HepG2 (cell line): ENCODE measurements at regions not wholly inside any gene's neighbourhood (a gene's known extent, or its start where the extent isn't known, plus 50 kb on each side); places are given as distances from the start of the nearest gene placed in this dataset.

Source experiments
- AHR ChIP-seq: IDR thresholded peaks from 2 replicates; pipeline ENCODE4 v1.6.1; 2018; ENCODE audit warnings: missing genetic modification reagents, missing compliant biosample characterization
- ARID2 ChIP-seq: sonication (generic); formaldehyde crosslinking; IDR thresholded peaks from 2 replicates; pipeline ENCODE4 v1.8.1; 2022; ENCODE audit warnings: mild to moderate bottlenecking, missing genetic modification reagents, borderline replicate concordance
- ATAD3A ChIP-seq: sonication (generic); formaldehyde crosslinking; IDR thresholded peaks from 2 replicates; pipeline ENCODE4 v1.4.0; 2020; ENCODE audit warnings: missing genetic modification reagents
- ELF1 ChIP-seq: sonication (generic); formaldehyde crosslinking; IDR thresholded peaks from 2 replicates; pipeline ENCODE4 v1.4.0; 2020; ENCODE audit warnings: missing genetic modification reagents
- FLYWCH1 ChIP-seq: sonication (generic); formaldehyde crosslinking; IDR thresholded peaks from 2 replicates; pipeline ENCODE4 v1.8.1; 2023; ENCODE audit warnings: mild to moderate bottlenecking, missing genetic modification reagents
- FOSL1 ChIP-seq: sonication (generic); formaldehyde crosslinking; IDR thresholded peaks from 2 replicates; pipeline ENCODE4 v1.9.0; 2021; ENCODE audit warnings: missing genetic modification reagents, borderline replicate concordance
- HDAC1 ChIP-seq: sonication (generic); formaldehyde crosslinking; IDR thresholded peaks from 2 replicates; pipeline ENCODE4 v1.5.1; 2020; ENCODE audit warnings: mild to moderate bottlenecking, missing genetic modification reagents
- HMG20B ChIP-seq: conservative IDR thresholded peaks from 2 replicates; pipeline ENCODE4 v1.6.1; 2016; ENCODE audit warnings: missing genetic modification reagents, missing compliant biosample characterization
- KDM3A ChIP-seq: IDR thresholded peaks from 2 replicates; pipeline ENCODE4 v1.6.1; 2018; ENCODE audit warnings: low read depth, missing compliant biosample characterization
- POLR2AphosphoS2 ChIP-seq: IDR thresholded peaks from 2 replicates; pipeline ENCODE4 v1.6.1; 2011; ENCODE audit warnings: low read depth, low read length, improper control_type of control experiment
- RAD21 ChIP-seq: fragments of 450-650 bp; formaldehyde crosslinking; IDR thresholded peaks from 2 replicates; pipeline ENCODE4 v1.5.0; 2020; ENCODE audit warnings: mild to moderate bottlenecking
- RCOR2 ChIP-seq: IDR thresholded peaks from 2 replicates; pipeline ENCODE4 v1.6.1; 2016; ENCODE audit warnings: missing biosample characterization, missing genetic modification reagents
- REXO4 ChIP-seq: sonication (generic); formaldehyde crosslinking; IDR thresholded peaks from 2 replicates; pipeline ENCODE4 v1.8.0; 2022; ENCODE audit warnings: missing genetic modification reagents, mild to moderate bottlenecking, borderline replicate concordance
- RXRA ChIP-seq: sonication (generic); formaldehyde crosslinking; IDR thresholded peaks from 2 replicates; pipeline ENCODE4 v1.5.1; 2020; ENCODE audit warnings: missing genetic modification reagents
- SMAD3 ChIP-seq: sonication (generic); formaldehyde crosslinking; IDR thresholded peaks from 2 replicates; pipeline ENCODE4 v1.4.0; 2020; ENCODE audit warnings: missing genetic modification reagents
- STAG1 ChIP-seq: sonication (generic); formaldehyde crosslinking; IDR thresholded peaks from 2 replicates; pipeline ENCODE4 v1.4.0; 2020; ENCODE audit warnings: missing genetic modification reagents
- STAT6 ChIP-seq: sonication (generic); formaldehyde crosslinking; IDR thresholded peaks from 2 replicates; pipeline ENCODE4 v1.4.0; 2020; ENCODE audit warnings: missing genetic modification reagents, mild to moderate bottlenecking, borderline replicate concordance
- ZKSCAN1 ChIP-seq: fragments of 150-350 bp; IDR thresholded peaks from 2 replicates; pipeline ENCODE4 v1.6.1; 2014; ENCODE audit warnings: low read length
- ZNF432 ChIP-seq: sonication (generic); formaldehyde crosslinking; IDR thresholded peaks from 2 replicates; pipeline ENCODE4 v1.5.0; 2020; ENCODE audit warnings: missing genetic modification reagents, mild to moderate bottlenecking, borderline replicate concordance
- ZNF547 ChIP-seq: sonication (generic); formaldehyde crosslinking; IDR thresholded peaks from 2 replicates; pipeline ENCODE4 v1.5.1; 2020; ENCODE audit warnings: mild to moderate bottlenecking, missing genetic modification reagents
- ZNF749 ChIP-seq: sonication (generic); formaldehyde crosslinking; IDR thresholded peaks from 2 replicates; pipeline ENCODE4 v1.8.0; 2022; ENCODE audit warnings: mild to moderate bottlenecking, missing genetic modification reagents, moderate library complexity, borderline replicate concordance
- ZSCAN25 ChIP-seq: sonication (generic); formaldehyde crosslinking; IDR thresholded peaks from 2 replicates; pipeline ENCODE4 v1.8.0; 2022; ENCODE audit warnings: mild to moderate bottlenecking, missing genetic modification reagents
- TF ChIP-seq, protein P1 (sequence below): sonication (generic); formaldehyde crosslinking; IDR thresholded peaks from 2 replicates; pipeline ENCODE4 v1.4.0; 2020; ENCODE audit warnings: missing genetic modification reagents, borderline replicate concordance
- TF ChIP-seq, protein P2 (sequence below): sonication (generic); formaldehyde crosslinking; IDR thresholded peaks from 2 replicates; pipeline ENCODE4 v1.5.0; 2020; ENCODE audit warnings: mild to moderate bottlenecking, missing genetic modification reagents, moderate library complexity
- TF ChIP-seq, protein P3 (sequence below): IDR thresholded peaks from 2 replicates; pipeline ENCODE4 v1.6.1; 2012; ENCODE audit warnings: inconsistent platforms

DNA sequence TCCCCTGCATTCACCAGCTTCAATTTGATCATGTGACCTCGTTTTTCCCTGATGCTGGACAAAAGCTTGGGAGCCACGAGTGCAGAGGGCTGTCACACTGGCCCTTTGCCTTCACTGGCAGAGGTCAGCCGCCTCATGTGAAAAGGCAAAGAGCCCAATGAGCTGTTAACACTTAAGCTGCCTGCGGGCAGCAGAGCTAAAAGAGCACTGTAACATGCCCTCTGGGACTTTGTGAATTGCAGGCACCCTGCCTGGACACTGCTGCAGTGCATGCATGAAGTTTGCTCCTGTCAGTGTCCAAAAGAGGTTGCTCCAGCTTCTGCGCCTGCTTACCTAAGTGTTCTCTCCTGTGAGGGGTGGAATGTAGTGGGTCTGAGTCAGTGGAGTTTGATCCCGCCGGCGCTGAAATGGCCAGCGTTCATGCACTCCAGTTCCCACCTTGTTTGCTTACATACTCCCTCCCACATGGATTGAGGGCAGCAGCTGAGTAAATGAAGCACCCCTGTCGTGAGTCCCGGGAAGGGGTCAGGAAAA, 193.7 kb downstream of the RFC3 start (continued):
- TF ChIP-seq STAT6 (peak; percentile 35; the same call in 1 of the 2 replicates), ZSCAN25 (CRISPR knock-in tag) (0 out of 2 replicates have a peak, but pooled peaks have one; percentile 21), ELF1 (peak; percentile 33; the same call in 1 of the 2 replicates), STAG1 (peak; percentile 34; the same call in 1 of the 2 replicates), REXO4 (CRISPR knock-in tag) (no peak), AHR (CRISPR knock-in tag) (no peak), ZKSCAN1 (0 out of 2 replicates have a peak, but pooled peaks have one; percentile 11), ATAD3A (CRISPR knock-in tag) (no peak), FOSL1 (peak; percentile 69), ARID2 (CRISPR knock-in tag) (peak; percentile 87; the same call in 1 of the 2 replicates), RAD21 (CRISPR knock-in tag) (peak; percentile 62; the same call in 1 of the 2 replicates), ZNF432 (CRISPR knock-in tag) (no peak), ZNF547 (no peak), HMG20B (CRISPR knock-in tag) (peak; percentile 51; the same call in 1 of the 2 replicates), HDAC1 (CRISPR knock-in tag) (peak; percentile 70), ZNF749 (CRISPR knock-in tag) (no peak), FLYWCH1 (CRISPR knock-in tag) (no peak), RCOR2 (CRISPR knock-in tag) (peak; percentile 65; the same call in 1 of the 2 replicates), RXRA (peak; percentile 71; the same call in 1 of the 2 replicates), SMAD3 (0 out of 2 replicates have a peak, but pooled peaks have one; percentile 20), POLR2AphosphoS2 (no peak), KDM3A (CRISPR knock-in tag) (peak; percentile 55; the same call in 1 of the 2 replicates)
- TF ChIP-seq, protein P1, sequence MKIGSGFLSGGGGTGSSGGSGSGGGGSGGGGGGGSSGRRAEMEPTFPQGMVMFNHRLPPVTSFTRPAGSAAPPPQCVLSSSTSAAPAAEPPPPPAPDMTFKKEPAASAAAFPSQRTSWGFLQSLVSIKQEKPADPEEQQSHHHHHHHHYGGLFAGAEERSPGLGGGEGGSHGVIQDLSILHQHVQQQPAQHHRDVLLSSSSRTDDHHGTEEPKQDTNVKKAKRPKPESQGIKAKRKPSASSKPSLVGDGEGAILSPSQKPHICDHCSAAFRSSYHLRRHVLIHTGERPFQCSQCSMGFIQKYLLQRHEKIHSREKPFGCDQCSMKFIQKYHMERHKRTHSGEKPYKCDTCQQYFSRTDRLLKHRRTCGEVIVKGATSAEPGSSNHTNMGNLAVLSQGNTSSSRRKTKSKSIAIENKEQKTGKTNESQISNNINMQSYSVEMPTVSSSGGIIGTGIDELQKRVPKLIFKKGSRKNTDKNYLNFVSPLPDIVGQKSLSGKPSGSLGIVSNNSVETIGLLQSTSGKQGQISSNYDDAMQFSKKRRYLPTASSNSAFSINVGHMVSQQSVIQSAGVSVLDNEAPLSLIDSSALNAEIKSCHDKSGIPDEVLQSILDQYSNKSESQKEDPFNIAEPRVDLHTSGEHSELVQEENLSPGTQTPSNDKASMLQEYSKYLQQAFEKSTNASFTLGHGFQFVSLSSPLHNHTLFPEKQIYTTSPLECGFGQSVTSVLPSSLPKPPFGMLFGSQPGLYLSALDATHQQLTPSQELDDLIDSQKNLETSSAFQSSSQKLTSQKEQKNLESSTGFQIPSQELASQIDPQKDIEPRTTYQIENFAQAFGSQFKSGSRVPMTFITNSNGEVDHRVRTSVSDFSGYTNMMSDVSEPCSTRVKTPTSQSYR (CRISPR knock-in tag): peak; percentile 35; the same call in 1 of the 2 replicates
- TF ChIP-seq, protein P2, sequence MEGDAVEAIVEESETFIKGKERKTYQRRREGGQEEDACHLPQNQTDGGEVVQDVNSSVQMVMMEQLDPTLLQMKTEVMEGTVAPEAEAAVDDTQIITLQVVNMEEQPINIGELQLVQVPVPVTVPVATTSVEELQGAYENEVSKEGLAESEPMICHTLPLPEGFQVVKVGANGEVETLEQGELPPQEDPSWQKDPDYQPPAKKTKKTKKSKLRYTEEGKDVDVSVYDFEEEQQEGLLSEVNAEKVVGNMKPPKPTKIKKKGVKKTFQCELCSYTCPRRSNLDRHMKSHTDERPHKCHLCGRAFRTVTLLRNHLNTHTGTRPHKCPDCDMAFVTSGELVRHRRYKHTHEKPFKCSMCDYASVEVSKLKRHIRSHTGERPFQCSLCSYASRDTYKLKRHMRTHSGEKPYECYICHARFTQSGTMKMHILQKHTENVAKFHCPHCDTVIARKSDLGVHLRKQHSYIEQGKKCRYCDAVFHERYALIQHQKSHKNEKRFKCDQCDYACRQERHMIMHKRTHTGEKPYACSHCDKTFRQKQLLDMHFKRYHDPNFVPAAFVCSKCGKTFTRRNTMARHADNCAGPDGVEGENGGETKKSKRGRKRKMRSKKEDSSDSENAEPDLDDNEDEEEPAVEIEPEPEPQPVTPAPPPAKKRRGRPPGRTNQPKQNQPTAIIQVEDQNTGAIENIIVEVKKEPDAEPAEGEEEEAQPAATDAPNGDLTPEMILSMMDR (CRISPR knock-in tag): 0 out of 2 replicates have a peak, but pooled peaks have one; percentile 13
- TF ChIP-seq, protein P3, sequence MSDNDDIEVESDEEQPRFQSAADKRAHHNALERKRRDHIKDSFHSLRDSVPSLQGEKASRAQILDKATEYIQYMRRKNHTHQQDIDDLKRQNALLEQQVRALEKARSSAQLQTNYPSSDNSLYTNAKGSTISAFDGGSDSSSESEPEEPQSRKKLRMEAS: 0 out of 2 replicates have a peak, but pooled peaks have one; percentile 48
